Keratinocyte (primary cell): ENCODE measurements at regions not wholly inside any gene's neighbourhood (a gene's known extent, or its start where the extent isn't known, plus 50 kb on each side); places are given as distances from the start of the nearest gene placed in this dataset.

ENCODE experiments used
- CTCF ChIP-seq, 3 experiments: IDR thresholded peaks in 1 of 3; conservative IDR thresholded peaks in 1 of 3; optimal IDR thresholded peaks in 1 of 3; 2 replicates in 2 of 3; 3 replicates in 1 of 3; pipeline versions ENCODE3 to v1.5.1; 2011; ENCODE audit warnings: low read length in 3 of 3, mild to moderate bottlenecking in 3 of 3, moderate library complexity in 2 of 3, control low read depth in 1 of 3, inconsistent platforms in 1 of 3; ENCODE audit not compliant: insufficient read depth in 2 of 3; ENCODE audit errors: extremely low read depth in 1 of 3
- EZH2 ChIP-seq: IDR thresholded peaks from one replicate; pipeline ENCODE4 v1.6.1; 2012; ENCODE audit warnings: inconsistent platforms, mild to moderate bottlenecking, low read length, moderate library complexity

GRCh38 chr2:172329774-172330671, 97.4 kb upstream of the ITGA6 start:
- TF ChIP-seq CTCF (optimal IDR thresholded peaks at IDR 0.05 in 1 of 3, IDR thresholded peaks at IDR 0.05 in 1 of 3, conservative IDR thresholded peaks at IDR 0.05 in 1 of 3; ENCODE audit: extremely low read depth in 1 of 3, insufficient read depth in 2 of 3, low read length in 3 of 3) (no peak), EZH2 (no peak)
